ENCODE measurements at regions not wholly inside any gene's neighbourhood (a gene's known extent, or its start where the extent isn't known, plus 50 kb on each side); places are given as distances from the start of the nearest gene placed in this dataset.
"Not testable (repeated sequence)": the region's sequence is repeated elsewhere in the genome, so short reads cannot be mapped to it uniquely, and the experiment has no call there.

DNA sequence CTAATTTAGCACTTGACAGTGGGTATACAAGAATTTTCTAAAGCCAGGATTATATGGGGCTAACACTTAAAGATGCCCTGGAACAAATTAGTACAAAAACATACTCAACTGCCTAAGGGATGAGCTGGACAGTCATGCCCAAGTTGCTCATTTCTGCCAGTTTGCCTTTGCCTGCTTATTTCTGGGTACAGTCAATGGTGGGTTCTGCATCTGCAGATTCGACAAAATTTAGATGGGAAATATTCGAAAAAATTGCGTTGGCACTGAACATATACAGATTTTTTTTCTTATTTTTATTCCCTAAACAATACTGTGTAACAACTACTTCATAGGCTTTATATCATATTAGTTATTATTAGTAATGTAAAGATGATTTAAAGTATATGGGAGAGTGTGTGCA lies 591.9 kb downstream of the EPM2A start:
- H3K27me3 ChIP-seq (ENCODE audit: control insufficient read depth, insufficient read depth, low read length) = no peaks in the 10 kb centered on the region
- H3K9me3 ChIP-seq (ENCODE audit: control insufficient read depth, insufficient read depth, low read length) = no peaks in the 10 kb centered on the region
- H3K27ac ChIP-seq (ENCODE audit: low read length) = no peak overlapping the region
- no peak overlapping the region for H3K4me3 ChIP-seq (ENCODE audit: low read length)
- no peak for DNase-seq (ENCODE audit: low read depth, low spot score)
- no peaks in the 10 kb centered on the region for H3K36me3 ChIP-seq (ENCODE audit: control insufficient read depth, insufficient read depth, low read length)
- WGBS (ENCODE audit: insufficient coverage, insufficient read length) = no CpG with 5 or more reads among the region's 3 CpGs
- no peaks in the 10 kb centered on the region for H3K4me1 ChIP-seq (ENCODE audit: control insufficient read depth, insufficient read depth, low read length)

DNA sequence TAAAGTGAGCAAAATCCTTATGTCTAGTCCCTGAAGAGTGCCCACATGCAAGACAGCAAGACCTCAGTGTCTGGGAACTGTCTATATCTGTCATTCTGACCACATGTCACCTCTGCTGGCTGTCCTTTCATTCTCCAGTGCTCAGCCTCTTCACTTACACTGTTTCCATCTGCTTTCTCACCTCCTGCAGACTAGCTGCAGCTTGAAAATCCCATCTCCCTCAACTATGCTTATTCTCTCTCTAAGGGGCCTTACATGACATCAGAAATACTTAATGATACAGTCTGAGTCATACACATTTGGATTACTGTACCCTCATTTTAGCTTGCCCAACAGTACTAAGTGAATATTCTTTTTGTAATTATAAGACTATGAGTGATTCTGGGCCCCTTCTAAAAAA lies 587.8 kb downstream of the EPM2A start:
- no peak overlapping the region for H3K4me3 ChIP-seq (ENCODE audit: low read length)
- H3K27ac ChIP-seq (ENCODE audit: low read length) = no peak overlapping the region
- no peaks in the 10 kb centered on the region for H3K9me3 ChIP-seq (ENCODE audit: control insufficient read depth, insufficient read depth, low read length)
- no peaks in the 10 kb centered on the region for H3K36me3 ChIP-seq (ENCODE audit: control insufficient read depth, insufficient read depth, low read length)
- no peaks in the 10 kb centered on the region for H3K27me3 ChIP-seq (ENCODE audit: control insufficient read depth, insufficient read depth, low read length)
- DNase-seq (ENCODE audit: low read depth, low spot score) = no peak
- no peaks in the 10 kb centered on the region for H3K4me1 ChIP-seq (ENCODE audit: control insufficient read depth, insufficient read depth, low read length)

DNA sequence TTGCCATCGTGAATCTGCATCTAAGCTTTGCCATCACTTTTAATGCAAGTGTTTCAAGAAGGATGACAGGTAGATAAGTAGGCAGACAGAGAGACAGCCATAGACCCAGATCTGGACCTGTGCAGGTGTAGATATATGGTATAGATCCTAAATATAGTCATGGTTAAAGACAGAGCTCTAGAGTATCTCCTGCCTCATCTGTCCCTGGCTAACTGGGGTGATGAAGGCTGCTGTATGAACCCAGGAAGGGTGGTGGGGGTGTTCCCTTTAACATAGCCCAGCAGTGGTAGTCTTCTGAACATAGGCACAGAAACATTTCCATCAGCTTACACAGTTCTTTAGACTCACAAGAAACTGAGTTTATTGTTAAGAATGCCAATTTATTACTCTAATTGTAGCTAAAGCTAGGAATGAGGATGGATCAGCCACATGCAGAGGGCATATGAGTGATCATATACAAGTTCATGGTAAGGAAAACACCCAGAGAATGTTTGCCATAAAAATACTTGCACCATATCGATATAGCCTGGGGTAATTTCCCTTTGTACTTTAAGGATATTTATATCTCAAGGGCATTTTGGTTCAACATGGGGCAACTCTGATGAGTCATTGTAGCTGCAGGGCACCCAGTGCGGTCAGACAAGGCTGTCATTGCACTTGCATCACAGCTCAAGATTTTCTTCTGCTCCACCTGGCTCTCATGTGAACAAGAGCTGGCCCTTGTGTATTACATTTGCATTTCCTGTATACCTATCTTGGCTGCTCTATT lies 587.2 kb downstream of the EPM2A start:
- Histone ChIP-seq H3K27me3 (ENCODE audit: control insufficient read depth, insufficient read depth, low read length) (no peaks in the 10 kb centered on the region), H3K27ac (ENCODE audit: low read length) (no peak overlapping the region), H3K4me3 (ENCODE audit: low read length) (no peak overlapping the region), H3K9me3 (ENCODE audit: control insufficient read depth, insufficient read depth, low read length) (no peaks in the 10 kb centered on the region), H3K36me3 (ENCODE audit: control insufficient read depth, insufficient read depth, low read length) (no peaks in the 10 kb centered on the region), H3K4me1 (ENCODE audit: control insufficient read depth, insufficient read depth, low read length) (no peaks in the 10 kb centered on the region)
- no CpG with 5 or more reads among the region's 3 CpGs for WGBS (ENCODE audit: insufficient coverage, insufficient read length)
- DNase-seq (ENCODE audit: low read depth, low spot score) = no peak

DNA sequence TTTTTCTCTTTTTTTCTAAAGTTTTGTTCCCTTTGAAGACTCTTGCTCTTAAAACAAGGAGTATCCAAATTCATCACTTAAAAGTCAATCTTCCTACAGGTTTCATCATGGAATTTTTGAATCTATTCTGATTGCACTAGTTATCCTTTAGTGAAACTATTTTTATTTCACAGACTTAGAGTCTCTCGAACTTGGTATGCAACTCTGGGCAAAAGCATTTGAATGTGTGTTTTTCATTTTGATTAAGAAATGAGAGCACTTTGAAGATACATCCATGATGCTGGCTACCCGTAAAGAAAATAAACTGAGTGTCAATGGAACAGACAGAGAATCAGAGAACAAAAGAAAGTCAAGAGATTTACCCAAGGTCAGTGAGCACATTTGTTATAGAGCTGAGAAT lies 586.5 kb downstream of the EPM2A start:
- Histone ChIP-seq H3K4me1 (ENCODE audit: control insufficient read depth, insufficient read depth, low read length) (no peaks in the 10 kb centered on the region), H3K27ac (ENCODE audit: low read length) (no peak overlapping the region), H3K4me3 (ENCODE audit: low read length) (no peak overlapping the region), H3K36me3 (ENCODE audit: control insufficient read depth, insufficient read depth, low read length) (no peaks in the 10 kb centered on the region), H3K27me3 (ENCODE audit: control insufficient read depth, insufficient read depth, low read length) (no peaks in the 10 kb centered on the region), H3K9me3 (ENCODE audit: control insufficient read depth, insufficient read depth, low read length) (no peaks in the 10 kb centered on the region)
- DNase-seq (ENCODE audit: low read depth, low spot score) = no peak
- no CpG with 5 or more reads among the region's 2 CpGs for WGBS (ENCODE audit: insufficient coverage, insufficient read length)

DNA sequence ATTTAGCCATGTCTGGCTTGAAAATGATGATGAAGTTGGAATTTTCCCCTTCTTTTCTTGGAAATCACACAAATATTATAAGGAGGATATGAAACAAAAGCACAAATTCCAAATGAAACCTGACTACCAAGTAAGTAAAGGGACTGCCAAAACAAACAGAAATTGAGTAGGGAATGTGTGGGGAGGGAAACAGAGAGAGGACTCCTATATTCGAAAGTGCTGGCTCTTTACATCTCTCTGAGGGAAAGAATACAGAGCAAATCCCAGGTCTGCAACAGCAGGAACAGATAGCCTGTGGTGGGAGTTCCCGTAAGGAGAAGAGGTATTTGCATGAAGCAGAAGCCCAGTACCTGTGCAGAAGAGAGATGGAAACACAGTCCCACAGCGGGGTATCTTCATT lies 583.7 kb downstream of the EPM2A start:
- no peak overlapping the region for H3K27ac ChIP-seq (ENCODE audit: low read length)
- no peaks in the 10 kb centered on the region for H3K27me3 ChIP-seq (ENCODE audit: control insufficient read depth, insufficient read depth, low read length)
- no peaks in the 10 kb centered on the region for H3K4me1 ChIP-seq (ENCODE audit: control insufficient read depth, insufficient read depth, low read length)
- WGBS (ENCODE audit: insufficient coverage, insufficient read length) = no CpG with 5 or more reads among the region's 3 CpGs
- no peaks in the 10 kb centered on the region for H3K9me3 ChIP-seq (ENCODE audit: control insufficient read depth, insufficient read depth, low read length)
- H3K4me3 ChIP-seq (ENCODE audit: low read length) = no peak overlapping the region
- no peak for DNase-seq (ENCODE audit: low read depth, low spot score)
- no peaks in the 10 kb centered on the region for H3K36me3 ChIP-seq (ENCODE audit: control insufficient read depth, insufficient read depth, low read length)

DNA sequence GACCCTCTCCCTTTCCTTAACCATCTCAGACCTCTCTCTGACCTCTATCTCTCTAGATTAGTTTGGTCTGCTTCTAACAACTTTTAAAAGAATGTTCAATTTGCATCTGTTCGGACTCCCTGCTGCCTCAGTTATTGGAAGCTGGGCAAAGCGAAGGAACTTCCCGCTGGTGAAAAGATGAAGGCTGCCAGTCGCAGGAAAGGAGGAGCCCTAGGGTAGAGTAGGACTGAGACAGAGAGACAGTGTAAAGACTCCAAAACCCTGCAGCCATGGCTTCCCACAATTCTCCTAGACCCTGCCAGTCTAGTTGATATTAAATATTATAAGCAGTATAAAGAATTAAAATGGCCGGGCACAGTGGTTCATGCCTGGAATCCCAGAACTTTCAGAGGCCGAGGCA lies 581.8 kb downstream of the EPM2A start:
- DNase-seq (ENCODE audit: low read depth, low spot score) = no peak
- no CpG with 5 or more reads among the region's 6 CpGs for WGBS (ENCODE audit: insufficient coverage, insufficient read length)
- Histone ChIP-seq H3K27me3 (ENCODE audit: control insufficient read depth, insufficient read depth, low read length) (no peaks in the 10 kb centered on the region), H3K4me1 (ENCODE audit: control insufficient read depth, insufficient read depth, low read length) (no peaks in the 10 kb centered on the region), H3K27ac (ENCODE audit: low read length) (no peak overlapping the region), H3K4me3 (ENCODE audit: low read length) (no peak overlapping the region), H3K36me3 (ENCODE audit: control insufficient read depth, insufficient read depth, low read length) (no peaks in the 10 kb centered on the region), H3K9me3 (ENCODE audit: control insufficient read depth, insufficient read depth, low read length) (0 out of 2 replicates have a peak, but pooled peaks cover under 1% of the 10 kb centered on the region)

DNA sequence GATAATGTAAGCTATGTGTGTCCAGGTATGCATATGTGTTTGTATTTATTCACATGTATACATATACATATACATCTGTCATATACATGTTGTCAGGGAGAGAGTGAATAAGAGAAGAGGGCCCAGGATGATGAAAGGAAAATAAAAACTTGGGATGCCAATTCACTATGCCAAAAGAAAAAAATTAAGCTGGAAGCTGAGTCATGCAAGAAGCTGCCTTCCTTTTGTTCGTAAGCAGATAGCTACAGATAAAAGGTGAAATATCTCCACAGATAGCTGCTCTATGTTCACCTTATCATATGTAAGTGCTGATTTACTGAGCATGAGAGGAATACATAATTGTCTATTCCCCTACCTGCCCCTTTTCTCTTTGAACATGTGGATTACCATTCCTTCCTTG lies 579.9 kb downstream of the EPM2A start:
- Histone ChIP-seq H3K27ac (ENCODE audit: low read length) (no peak overlapping the region), H3K27me3 (ENCODE audit: control insufficient read depth, insufficient read depth, low read length) (no peaks in the 10 kb centered on the region), H3K4me1 (ENCODE audit: control insufficient read depth, insufficient read depth, low read length) (no peaks in the 10 kb centered on the region), H3K36me3 (ENCODE audit: control insufficient read depth, insufficient read depth, low read length) (no peaks in the 10 kb centered on the region), H3K9me3 (ENCODE audit: control insufficient read depth, insufficient read depth, low read length) (0 out of 2 replicates have a peak, but pooled peaks cover 1% of the 10 kb centered on the region), H3K4me3 (ENCODE audit: low read length) (no peak overlapping the region)
- no peak for DNase-seq (ENCODE audit: low read depth, low spot score)
- no CpG with 5 or more reads among the region's 1 CpG for WGBS (ENCODE audit: insufficient coverage, insufficient read length)

DNA sequence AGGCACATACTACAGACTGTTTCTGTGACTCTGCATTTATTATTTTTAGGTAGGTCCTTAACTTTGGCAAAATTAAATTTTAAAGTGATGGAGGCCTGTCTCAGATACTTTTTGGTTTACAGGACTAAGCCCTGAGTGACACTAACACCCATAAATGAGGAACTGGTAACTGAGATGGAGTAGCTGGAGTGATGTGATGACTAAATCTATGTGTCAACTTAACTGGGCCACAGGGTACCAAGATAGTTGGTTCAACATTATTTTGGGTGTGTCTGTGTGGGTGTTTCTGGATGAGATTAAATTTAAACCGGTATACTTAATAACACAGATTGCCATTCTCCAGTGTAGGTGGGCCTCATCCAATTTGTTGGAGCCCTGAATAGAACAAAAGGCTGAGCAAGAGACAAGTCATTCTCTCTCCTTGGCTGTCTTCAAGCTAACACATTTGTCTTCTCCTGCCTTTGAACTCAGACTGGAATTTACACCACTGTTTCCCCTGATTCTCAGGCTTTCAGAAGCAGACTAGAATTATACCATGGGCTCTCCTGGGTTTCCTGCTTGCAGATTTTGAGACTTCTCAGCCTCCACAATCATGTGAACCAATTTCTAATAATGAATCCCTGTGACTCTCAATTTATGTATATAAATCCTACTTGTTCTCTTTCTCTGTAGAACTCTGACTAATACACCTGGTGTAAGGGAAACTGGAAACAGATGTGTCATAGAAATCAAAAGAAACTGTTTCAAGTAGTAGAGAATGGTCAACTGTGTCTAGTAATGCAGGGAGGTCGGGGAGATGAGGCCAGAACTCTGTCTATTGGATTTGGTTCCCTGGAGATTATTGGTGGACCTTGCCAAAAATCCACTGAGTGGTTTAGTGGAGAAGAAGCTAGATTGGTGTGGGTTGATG lies 579.2 kb downstream of the EPM2A start:
- no peaks in the 10 kb centered on the region for H3K4me1 ChIP-seq (ENCODE audit: control insufficient read depth, insufficient read depth, low read length)
- H3K27ac ChIP-seq (ENCODE audit: low read length) = no peak overlapping the region
- no CpG with 5 or more reads among the region's 2 CpGs for WGBS (ENCODE audit: insufficient coverage, insufficient read length)
- H3K27me3 ChIP-seq (ENCODE audit: control insufficient read depth, insufficient read depth, low read length) = no peaks in the 10 kb centered on the region
- H3K36me3 ChIP-seq (ENCODE audit: control insufficient read depth, insufficient read depth, low read length) = no peaks in the 10 kb centered on the region
- 0 out of 2 replicates have a peak, but pooled peaks cover 1% of the 10 kb centered on the region for H3K9me3 ChIP-seq (ENCODE audit: control insufficient read depth, insufficient read depth, low read length)
- DNase-seq (ENCODE audit: low read depth, low spot score) = no peak
- no peak overlapping the region for H3K4me3 ChIP-seq (ENCODE audit: low read length)

DNA sequence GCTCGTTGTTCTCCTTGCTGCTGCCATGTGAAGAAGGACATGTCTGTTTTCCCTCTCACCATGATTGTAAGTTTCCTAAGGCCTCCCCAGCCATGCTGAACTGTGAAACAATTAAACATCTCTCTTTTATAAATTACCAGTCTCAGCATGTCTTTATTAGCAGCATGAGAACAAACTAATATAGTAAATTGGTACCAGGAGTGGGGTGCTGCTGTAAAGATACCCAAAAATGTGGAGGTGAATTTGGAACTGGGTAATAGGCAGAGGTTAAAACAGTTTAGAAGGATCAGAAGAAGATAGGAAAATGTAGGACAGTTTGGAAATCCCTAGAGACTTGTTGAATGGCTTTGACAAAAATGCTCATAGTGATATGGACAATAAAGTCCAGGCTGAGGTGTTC lies 576.7 kb downstream of the EPM2A start:
- not testable (repeated sequence) for H3K4me3 ChIP-seq (ENCODE audit: low read length); H3K27me3 ChIP-seq (ENCODE audit: control insufficient read depth, insufficient read depth, low read length); H3K4me1 ChIP-seq (ENCODE audit: control insufficient read depth, insufficient read depth, low read length); H3K36me3 ChIP-seq (ENCODE audit: control insufficient read depth, insufficient read depth, low read length); H3K27ac ChIP-seq (ENCODE audit: low read length); H3K9me3 ChIP-seq (ENCODE audit: control insufficient read depth, insufficient read depth, low read length); DNase-seq (ENCODE audit: low read depth, low spot score)
- WGBS (ENCODE audit: insufficient coverage, insufficient read length) = no CpG with 5 or more reads among the region's 1 CpG

DNA sequence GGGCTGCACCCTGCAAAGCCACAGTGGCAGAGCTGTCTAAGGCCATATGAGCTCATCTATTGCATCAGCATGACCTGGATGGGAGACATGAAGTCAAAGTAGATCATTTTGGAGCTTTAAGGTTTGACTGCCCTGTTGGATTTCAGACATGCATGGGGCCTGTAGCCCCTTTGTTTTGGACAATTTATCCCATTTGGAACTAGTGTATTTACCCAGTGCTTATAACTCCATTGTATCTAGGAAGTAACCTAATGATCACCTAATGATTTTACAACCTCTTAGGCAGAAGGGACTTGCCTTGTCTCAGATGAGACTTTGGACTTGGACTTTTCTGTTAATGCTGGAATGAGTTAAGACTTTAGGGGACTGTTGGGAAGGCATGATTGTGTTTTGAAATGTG lies 575.4 kb downstream of the EPM2A start:
- no peak for DNase-seq (ENCODE audit: low read depth, low spot score)
- Histone ChIP-seq H3K4me3 (ENCODE audit: low read length) (no peak overlapping the region), H3K27me3 (ENCODE audit: control insufficient read depth, insufficient read depth, low read length) (no peaks in the 10 kb centered on the region)

More for the DNA sequence above, 575.4 kb downstream of the EPM2A start:
- Histone ChIP-seq H3K4me1 (ENCODE audit: control insufficient read depth, insufficient read depth, low read length) (no peaks in the 10 kb centered on the region), H3K9me3 (ENCODE audit: control insufficient read depth, insufficient read depth, low read length) (0 out of 2 replicates have a peak, but pooled peaks cover 1% of the 10 kb centered on the region), H3K27ac (ENCODE audit: low read length) (no peak overlapping the region), H3K36me3 (ENCODE audit: control insufficient read depth, insufficient read depth, low read length) (no peaks in the 10 kb centered on the region)

Measured in iPS DF 6.9 (cell line).